GM18519 (cell line): ENCODE measurements at regions not wholly inside any gene's neighbourhood (a gene's known extent, or its start where the extent isn't known, plus 50 kb on each side); places are given as distances from the start of the nearest gene placed in this dataset.
"Not testable (repeated sequence)": the region's sequence is repeated elsewhere in the genome, so short reads cannot be mapped to it uniquely, and the experiment has no call there.

ENCODE experiments used
- ATAC-seq: cut with Tn5 transposase; IDR thresholded peaks from one replicate; pipeline ENCODE4 v1.9.1; 2021; ENCODE audit warnings: mild to moderate bottlenecking, moderate library complexity; ENCODE audit not compliant: unreplicated experiment, low FRiP score

DNA sequence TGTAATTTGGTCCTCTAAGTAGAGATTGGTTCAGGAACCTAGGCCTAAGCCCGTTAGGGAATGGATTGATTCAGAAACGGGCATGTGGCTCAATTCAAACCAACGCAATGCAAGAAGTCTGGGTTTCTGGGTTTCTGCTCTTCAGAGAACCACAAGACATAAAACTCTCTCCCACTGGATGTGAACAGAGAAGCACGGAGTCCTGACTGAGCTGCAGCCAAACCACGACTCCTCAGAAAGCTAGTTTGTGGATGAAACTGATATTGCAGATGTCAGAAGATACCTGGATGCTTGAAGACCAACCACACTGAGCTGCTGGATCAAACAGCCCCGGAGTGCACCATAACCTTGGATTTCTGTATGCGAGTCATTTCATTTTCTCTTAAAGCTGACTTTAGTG is 50.0 kb downstream of the SOD2 start:
- ATAC-seq: no peak

DNA sequence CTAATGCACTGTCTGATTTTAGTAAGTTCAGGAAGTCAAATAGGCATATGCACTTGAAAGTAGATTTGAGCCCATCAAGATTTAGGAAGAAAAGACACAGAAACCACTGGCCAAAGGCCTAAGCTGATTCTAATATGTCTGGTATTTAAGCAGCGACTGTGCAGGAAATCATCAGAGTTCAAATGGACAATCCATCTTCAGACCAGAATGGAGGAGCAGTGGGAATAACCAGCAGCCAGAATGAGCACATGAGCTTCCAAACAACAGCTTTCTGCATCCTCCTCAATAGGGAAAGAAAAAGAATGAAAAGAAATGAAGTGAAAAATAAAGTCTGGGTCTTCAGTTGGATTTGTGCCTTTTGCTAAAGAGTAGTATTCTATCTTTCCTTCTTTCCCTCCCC is 50.6 kb downstream of the SOD2 start:
- no peak for ATAC-seq

DNA sequence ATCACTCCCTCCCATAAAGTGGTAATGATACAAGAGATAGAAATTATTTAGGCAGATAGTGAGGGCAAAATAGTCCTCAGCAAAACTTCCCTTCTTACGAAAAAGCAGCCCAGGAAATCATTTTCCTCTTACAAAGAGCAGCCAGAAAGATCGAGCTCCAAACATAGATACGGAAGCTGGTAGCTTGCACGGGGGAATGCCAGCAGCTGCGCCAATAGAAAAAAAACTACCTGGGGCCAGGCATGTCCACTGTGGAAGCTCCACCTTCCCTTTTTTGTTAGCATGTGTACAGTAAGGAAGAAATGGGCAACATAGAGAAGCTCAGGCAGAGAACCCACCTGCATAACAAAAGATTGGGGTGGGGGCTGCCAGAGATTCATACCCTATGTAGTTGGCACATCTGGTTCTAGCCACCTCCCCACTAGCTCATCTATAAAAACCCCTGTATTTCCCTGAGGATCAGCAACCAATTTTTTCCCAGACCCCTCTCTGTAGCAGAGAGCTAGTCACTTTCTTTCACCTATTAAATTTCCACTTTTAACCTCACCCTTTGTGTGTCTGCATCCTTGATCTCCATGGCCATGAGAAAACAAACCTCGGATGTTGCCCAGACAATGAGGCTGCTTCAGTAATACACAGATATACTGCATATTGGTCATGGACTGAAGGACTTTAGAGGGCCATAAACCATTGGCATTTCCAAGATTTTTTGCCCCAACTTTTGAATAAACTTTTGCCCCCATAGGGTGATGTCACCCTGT is 52.1 kb downstream of the SOD2 start:
- ATAC-seq: no peak

DNA sequence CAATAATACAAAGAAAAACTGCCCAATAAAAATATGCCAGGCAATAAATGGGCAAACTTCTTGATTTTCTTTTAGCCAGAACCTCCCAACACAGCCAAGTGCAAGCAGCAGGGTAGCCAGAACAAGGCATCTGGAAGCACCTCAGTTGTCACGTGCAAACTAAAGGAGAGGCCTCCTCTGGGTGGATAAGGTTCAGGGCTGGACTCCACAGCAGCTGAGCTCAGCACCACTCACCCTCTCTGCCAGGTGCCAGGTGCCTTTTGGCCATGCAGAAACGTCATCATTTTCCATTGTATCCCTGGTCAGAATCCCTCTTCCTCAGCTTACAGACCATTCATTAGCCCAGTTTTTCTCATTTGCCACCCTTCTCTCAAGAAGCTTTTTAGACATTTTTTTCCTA is 52.7 kb downstream of the SOD2 start:
- ATAC-seq: no peak

DNA sequence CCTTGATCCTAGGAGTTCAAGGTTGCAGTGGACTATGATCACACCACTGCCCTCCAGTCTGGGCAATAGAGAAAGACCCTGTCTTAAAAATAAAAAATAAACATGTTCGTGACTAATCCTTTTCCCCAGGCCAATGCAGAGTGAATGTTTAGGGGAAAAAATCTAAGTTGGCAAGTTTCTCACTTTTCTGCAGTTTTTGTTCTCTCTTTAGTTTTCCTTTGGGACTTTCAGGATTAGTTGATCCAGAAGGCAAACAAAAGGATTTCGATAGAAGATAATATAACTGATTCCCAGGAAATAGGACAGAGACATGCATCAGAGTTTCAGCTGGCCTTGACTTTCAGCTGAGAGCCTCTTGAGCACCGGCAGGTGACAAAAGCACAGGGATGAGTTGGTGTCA is 53.3 kb downstream of the SOD2 start:
- ATAC-seq: no peak

DNA sequence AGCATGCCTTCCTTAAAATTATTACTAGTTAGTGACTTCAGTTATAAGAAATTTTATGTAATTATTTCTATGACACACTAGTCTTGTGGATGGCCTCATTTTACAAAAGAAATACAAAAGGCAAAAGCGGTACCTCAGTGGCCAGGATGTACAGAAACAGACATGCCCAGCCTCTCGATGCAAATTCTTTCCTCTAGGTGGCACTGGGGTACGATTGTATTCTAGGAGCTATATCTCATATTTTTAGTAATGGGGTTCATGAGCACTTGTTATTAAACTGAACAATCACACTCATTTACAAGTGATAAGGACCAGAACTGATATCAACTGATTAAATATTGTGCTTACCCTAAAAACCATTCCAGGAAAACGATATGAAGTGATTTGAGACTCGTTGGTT is 59.8 kb downstream of the SOD2 start:
- no peak for ATAC-seq

DNA sequence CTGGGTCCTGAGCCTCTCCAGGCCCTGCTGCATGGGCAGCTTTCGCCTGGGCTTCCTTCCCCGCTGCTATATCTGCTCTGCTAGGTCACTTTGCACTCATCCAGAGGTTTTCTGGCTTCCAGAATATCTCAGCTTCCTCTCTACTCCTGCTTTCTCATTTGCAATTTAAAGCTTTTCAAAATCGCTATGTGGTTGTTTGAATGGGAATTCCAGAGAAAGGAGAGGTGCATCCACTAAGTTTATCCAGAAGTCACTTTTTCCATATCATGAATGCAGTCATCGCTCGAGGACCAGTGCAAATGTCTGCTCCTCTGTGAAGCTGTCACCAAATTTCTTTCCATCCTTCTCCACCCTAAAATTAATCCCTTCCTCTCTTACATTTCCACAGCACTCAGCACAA is 61.2 kb downstream of the SOD2 start:
- ATAC-seq: no peak

DNA sequence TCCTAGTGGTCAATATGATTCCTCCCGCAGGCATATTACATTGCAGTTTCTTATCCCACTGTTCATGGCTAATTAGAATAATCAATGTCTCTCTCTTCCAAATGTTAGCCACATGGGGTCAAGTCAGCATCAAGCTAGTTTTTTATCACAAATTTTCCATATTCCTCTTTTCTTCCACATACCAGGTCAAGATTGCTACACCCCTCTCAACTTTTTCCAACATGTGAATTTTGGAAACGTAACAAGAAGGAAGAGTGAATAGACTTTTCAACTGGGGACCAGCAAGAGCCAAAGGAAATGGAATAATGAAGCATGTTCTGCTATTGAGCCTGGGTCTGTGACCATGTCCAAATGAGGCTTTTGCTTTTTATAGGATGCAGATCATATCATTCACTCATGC is 65.1 kb downstream of the SOD2 start:
- ATAC-seq: no peak

DNA sequence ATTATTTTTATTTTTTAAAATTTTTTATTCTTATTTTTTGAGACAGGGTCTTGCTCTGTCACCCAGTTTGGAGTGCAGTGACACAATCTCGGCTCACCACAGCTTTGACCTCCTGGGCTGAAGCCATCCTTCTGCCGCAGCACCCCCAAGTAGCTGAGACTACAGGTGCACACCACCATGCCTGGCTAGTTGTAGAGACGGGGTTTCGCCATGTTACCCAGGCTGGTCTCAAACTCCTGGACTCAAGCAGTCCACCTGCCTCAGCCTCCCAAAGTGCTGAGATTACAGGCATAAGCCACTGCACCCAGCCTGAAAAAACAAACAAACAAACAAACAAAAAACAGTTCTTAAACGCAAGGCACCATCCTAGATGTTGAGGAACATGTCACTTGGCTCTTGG is 66.5 kb downstream of the SOD2 start:
- not testable (repeated sequence) for ATAC-seq

DNA sequence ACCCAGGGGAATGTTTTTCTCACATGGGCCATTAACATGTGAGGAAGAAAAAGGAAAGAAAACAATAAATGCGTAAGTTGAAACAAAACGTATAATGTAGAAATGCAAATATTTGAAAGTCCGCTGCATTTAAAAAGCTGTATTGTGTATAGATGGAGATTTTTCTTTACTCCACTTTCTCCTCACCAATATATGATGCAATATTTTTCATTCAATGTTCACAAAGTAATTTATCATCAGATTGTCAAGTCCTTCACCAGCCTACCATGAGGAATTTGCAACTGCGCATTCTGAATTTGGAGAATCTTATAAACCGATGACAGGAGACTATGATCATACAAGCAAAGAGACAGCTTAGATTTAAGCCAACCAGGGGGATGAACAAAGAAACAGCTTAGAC is 69.9 kb downstream of the SOD2 start:
- no peak for ATAC-seq

DNA sequence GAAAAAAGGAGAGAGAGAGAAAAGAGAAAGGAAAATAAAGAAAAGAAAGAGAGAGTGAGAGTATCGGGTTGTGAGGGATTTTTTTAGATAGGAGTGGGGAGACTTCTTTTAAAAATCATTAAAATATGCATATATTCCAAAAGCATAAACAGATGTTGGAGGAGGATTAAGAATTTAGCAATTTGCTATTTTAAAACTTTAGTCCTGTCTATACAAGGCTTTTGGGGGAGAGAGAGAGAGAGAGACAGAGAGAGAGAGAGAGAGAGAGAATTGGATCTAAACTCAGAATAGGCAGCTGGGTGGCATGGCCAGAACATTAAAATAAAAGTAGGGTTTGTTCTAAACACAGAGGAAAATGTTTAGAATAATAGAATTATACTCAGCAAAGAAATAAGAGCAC is 72.1 kb downstream of the SOD2 start:
- no peak for ATAC-seq

DNA sequence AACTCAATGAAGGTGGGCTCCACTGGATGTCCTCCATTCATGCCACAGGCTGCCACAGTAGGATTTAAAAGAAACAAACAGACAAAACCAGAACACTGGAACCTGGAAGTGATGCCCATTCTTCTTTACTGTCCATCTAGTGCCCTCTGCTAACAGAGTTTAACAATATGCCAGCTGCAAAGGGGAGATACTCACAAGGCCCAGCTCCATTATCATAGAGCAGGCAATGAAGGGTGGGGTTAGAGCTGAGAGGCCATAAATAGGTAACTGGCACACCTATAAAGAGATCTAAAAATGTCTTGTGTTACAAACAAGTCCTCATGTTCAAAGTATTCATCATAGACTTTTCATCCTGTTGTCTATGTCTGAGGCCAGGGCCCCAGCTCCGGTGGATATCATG is 75.6 kb downstream of the SOD2 start:
- no peak for ATAC-seq

DNA sequence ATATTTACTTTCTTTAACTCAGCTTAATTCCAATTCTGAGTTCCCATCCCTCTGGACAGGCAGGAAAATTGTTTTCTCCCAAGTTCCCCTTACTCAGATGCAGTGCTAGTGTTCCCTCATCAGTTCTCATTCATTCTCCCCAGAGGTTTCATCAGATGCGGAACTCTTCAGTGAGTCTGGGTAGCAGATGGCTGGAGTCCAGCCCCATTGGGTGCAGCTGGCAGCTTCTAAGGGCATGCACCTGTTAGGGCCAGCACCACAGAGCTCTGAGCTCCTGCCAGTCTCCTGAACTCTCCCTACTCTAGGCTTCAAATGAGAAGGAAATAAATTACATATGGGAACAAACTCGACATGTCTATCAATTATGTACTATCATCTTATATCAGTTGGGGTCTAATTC is 76.6 kb downstream of the SOD2 start:
- ATAC-seq: no peak

DNA sequence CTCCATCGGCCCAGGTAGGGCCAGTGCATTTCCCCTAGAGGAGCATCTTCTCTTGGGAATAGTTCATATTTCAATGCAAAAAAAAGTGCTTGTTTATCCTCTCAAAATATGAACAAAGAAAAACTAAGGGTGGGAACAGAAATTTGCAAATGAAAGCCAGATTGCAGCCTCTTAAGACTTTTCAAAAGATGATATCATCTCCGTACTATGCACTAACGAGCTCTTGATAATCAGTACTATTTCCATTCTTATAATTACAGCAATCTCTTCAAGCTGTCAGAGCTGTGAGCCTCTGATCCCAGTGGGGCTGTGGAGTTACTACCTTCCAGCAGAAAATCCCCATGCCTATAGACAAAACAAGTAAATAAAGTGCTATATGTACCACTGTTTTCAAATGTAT is 77.1 kb downstream of the SOD2 start:
- ATAC-seq: no peak

DNA sequence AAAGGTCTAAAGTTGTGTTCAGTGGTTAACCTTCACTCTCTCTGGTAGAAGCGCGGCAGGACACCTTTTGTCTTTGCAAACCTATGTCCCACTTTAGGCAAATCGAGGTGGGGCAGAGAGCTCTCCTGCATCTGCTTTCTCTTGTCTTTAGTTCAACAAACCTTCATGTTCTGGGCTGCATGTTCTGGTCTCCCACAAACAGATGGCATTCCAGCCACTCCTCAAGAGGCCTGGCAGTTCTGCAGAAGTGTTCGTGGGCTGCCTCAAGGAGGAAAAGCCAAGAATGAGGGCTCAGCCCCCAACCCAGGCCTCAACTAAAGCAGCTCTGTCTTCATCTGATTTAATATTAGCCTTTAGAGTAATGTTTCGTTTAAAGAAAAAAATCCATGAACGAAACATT is 82.2 kb downstream of the SOD2 start:
- ATAC-seq: no peak

DNA sequence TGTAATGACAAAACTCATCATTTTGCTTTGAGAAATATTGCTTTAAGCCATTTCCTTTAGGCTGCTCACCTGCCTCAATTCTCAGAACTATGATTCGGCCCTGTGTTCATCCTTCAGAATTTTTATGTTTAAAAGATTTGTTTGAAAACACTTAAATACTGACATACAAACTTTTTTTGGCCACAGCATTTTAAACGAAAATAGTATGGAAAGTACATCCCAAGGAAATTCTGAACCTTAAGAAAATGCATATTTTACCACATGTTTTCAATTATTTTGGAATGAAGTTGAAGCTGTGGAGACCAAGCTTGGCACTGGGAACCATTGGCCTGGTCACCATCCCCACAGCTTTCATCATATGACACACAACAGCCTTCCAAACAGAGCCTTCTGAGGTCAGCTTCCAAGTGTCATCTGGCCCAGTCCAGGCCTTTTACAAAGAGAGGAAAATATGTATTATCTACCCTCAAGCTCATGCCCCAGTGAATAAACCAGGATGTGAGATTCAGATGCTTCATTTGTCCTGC is 83.3 kb downstream of the SOD2 start:
- no peak for ATAC-seq

DNA sequence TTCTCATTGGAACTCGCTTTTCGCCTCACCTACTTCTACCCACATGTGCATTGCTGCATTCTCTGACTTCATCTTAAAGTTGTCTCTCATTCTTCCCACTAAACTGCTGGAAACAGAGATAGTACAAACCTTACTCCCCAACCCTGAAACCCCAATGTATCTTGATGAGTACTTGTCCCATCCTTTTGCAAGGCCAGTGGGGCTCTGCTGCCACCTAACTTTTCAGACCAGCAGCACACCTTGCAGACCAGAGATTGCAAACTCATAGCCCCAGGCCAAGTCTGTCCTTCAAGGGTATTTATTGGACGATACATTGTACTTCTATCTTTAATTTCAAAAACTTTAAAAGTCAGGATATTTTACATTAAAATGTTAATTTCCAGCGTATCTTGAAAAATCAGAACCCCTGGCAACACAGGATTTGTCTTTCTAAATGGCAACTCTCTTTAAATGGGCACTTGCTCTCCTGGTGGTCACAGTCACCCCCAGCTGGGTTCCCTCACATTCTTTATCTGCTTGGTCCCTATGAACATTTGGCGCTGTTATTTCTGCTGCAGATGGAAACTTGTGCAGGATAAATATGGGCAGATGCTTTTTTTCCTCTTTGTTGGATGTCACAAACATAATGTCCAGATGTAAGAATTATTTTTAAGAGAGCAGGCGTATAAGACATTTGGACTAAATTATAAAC is 83.9 kb downstream of the SOD2 start:
- no peak for ATAC-seq

DNA sequence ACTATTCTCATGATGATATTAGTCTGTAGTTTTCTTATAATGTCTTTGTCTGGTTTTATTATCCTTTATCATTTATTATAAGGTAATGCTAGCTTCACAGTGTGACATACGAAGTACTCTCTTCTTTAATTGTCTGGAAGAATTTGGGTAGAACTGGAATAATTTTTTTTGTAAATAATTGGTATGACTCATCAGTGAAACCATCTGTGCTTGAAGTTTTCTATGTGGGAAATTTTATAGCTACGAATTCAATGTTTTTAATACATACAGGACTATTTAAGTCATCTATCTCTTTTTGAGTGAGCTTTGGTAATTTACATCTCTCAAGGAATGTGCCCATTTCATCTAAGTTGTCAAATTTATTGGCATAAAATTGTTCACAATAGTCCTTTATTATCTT is 86.3 kb downstream of the SOD2 start:
- no peak for ATAC-seq

DNA sequence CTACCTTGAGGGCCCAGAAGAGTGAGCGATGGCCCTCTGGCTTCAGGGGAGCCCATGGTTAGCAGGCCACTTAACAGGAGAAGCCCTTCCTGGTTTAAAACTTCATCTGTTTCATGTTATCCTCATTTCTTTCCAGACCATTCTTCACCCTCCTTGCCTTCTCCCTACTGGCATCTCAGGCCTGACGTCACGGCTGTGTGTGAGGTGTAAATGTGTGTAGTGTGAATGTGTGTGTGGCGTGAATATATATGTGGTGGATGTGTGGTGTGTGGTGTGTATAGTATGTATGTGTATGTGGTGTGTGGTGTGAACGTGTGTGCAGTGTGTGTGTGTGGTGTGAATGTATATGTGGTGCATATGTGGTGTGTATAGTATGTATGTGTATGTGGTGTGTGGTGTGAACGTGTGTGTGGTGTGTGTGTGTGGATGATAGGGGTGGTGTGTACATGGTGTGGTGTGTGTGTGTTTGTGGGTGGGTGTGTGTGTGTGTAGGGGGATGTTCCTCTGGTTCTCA is 88.5 kb downstream of the SOD2 start:
- no peak for ATAC-seq

DNA sequence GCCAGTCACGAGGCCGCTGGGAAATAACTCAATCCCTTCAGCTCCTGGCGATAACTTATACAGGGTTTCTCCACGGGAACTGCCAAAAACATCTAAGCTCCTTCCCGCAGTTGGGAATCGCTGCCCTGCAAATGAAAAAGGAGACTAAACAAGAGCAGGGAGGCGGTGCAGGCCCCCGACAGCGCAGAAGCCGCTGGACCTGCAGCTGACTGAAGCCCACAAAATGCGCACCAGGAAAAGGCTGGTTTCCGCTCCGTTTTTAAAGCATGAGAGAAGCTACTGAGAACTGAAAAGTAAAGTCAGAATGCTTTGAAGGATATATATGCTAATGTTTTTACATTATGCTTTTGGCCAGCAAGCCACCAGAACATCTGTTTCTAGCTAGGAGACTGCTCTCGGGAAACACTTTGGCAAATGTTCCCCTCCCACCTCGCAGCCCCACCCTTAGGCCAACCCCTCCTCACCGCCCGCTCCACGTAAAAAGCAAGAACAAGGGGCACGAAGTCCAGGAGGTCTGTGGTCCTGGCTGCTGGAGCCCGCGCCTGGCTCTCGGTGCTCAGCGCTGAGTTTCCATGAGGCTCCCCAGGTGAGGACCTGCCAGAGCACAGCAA is 90.5 kb downstream of the SOD2 start:
- no peak for ATAC-seq

DNA sequence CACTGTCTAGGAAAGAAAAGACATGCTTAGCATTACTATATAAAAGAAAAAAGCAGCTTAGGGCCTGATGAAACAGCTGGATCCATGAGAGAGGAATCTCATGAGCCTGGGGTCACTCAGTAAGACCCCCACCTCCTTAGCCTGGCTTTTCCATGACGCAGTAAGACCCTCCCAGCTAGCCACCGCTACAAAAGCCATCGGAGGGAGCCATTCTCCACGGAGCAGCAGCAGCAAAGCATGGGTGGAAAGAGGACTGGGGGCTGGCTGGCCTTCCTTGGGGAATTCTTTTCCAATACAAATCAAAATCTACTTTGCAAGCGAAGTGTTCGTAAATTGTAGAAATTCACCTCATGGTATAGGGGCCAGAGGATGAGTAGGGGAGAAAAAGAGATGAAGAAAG is 91.8 kb downstream of the SOD2 start:
- no peak for ATAC-seq

DNA sequence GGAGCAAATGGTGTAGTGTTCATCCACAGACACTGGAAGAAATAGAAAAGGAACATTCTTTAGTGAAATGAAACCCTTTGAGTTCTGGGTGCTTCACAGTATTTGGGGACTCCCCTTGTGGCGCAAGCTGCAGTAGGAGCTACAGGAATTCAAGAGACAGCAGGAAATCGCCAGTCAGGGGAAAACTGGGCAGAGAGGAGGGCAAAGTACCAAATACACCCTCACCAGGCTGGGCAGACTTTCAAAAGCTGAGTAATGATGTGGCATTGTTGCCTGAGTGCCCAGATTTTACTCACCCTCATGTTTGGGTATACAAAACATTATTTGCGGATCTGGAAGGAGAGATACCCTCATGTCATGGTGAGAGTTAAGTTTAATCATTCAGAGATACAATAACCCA is 97.9 kb downstream of the SOD2 start:
- no peak for ATAC-seq
